Heart left ventricle (tissue), 16 donors: ENCODE measurements at regions not wholly inside any gene's neighbourhood (a gene's known extent, or its start where the extent isn't known, plus 50 kb on each side); places are given as distances from the start of the nearest gene placed in this dataset.

ENCODE experiments used
- ATAC-seq, 4 donors: fragments of 200-7000 bp; cut with Tn5 transposase; one replicate each; pipeline ENCODE4 v1.9.1; 2020 to 2022; ENCODE audit warnings: moderate library complexity in 4 of 4, mild to moderate bottlenecking in 3 of 4, moderate number of reproducible peaks in 1 of 4
- DNase-seq, 5 donors: peaks; one replicate each; pipeline ENCODE4 v3.0.0-alpha.2; 2020
- H3K27ac ChIP-seq, 12 donors: fragments of 200-600 bp; sonication (generic) in 4 of 12; one replicate each; pipeline versions ENCODE4 v1.5.0 to v1.8.0; 2016 to 2022; ENCODE audit warnings: mild to moderate bottlenecking in 2 of 12
- H3K27me3 ChIP-seq, 9 donors: fragments of 200-600 bp; sonication (generic) in 2 of 9; one replicate each; pipeline versions ENCODE4 v1.5.1 to v1.8.0; 2016 to 2022; ENCODE audit warnings: mild to moderate bottlenecking in 3 of 9
- H3K36me3 ChIP-seq, 9 donors: fragments of 200-600 bp; sonication (generic) in 2 of 9; one replicate each; pipeline versions ENCODE4 v1.5.0 to v1.8.0; 2018 to 2022; ENCODE audit warnings: mild to moderate bottlenecking in 2 of 9
- H3K4me1 ChIP-seq, 12 donors: fragments of 200-600 bp; sonication (generic) in 4 of 12; one replicate each; pipeline versions ENCODE4 v1.5.0 to v1.8.0; 2016 to 2022; ENCODE audit warnings: mild to moderate bottlenecking in 3 of 12
- H3K4me3 ChIP-seq, 12 donors: fragments of 200-600 bp; sonication (generic) in 4 of 12; one replicate each; pipeline versions ENCODE4 v1.5.0 to v1.8.0; 2017 to 2022; ENCODE audit warnings: mild to moderate bottlenecking in 9 of 12, moderate library complexity in 4 of 12
- H3K9me3 ChIP-seq, 12 donors: fragments of 200-600 bp; sonication (generic) in 4 of 12; one replicate each; pipeline versions ENCODE4 v1.5.0 to v1.8.0; 2016 to 2022; ENCODE audit warnings: mild to moderate bottlenecking in 1 of 12
- CTCF ChIP-seq, 12 donors: fragments of 200-600 bp; sonication (generic) in 4 of 12; IDR thresholded peaks; one replicate each; pipeline versions ENCODE4 v1.5.0 to v1.8.0; 2018 to 2022; ENCODE audit warnings: antibody characterized with exemption in 12 of 12, mild to moderate bottlenecking in 5 of 12
- POLR2A ChIP-seq, 2 donors: fragments of 450-650 bp; IDR thresholded peaks; one replicate each; pipeline ENCODE4 v1.6.1; 2017; ENCODE audit warnings: antibody characterized with exemption in 2 of 2, mild to moderate bottlenecking in 2 of 2, moderate library complexity in 2 of 2
- WGBS, 4 donors: extraction: QIAGEN DNeasy Blood & Tissue Kit in 2 of 4; methylation state at CpG; one replicate each; pipeline versions ENCODE4 v1.1.5 to v1.1.7; 2013 to 2018; 5-methylcytosine and 5-hydroxymethylcytosine counted together
- intact Hi-C, 10 donors: fragments of 100-400 bp; cut with DNase I; formaldehyde crosslinking; loops; one replicate each; pipeline versions ENCODE4 v1.11.1 to v1.14.2; 2022
- donor health status: ischemic (EF 13 %, LVEDD 7.1; RV severe dilation, severe dysfunction).
- donor health status: healthy with polysubstance abuse.
- donor health status: DM: no; HTN: yes; CAD: no.
- donor health status: DM: no; HTN: no; CAD: no.
- donor health status: ischemic (EF 25% LVEDD 6.9; RV normal size, moderate dysfunction).
- donor health status: ischemic (EF 25% LVEDD 5.7; RV mildly dilated, moderate dysfunction).
- donor health status: healthy.
- donor health status: DM: yes; HTN: yes; CAD: no.
- donor health status: ischemic (EF 35%, LVEDD 5.7; RV mildly dilated, moderate dysfunction).
- donor health status: nonischemic (EF 11% LVEDD 7.7; RV severe dilation, severe dysfunction).
- donor health status: DM: yes; HTN: yes; CAD: no.
- donor health status: PGD.
- donor health status: ischemic (EF 29% LVEDD 5.4; RV normal size, mild dysfunction).
- donor health status: nonischemic (EF 23%, LVEDD 6.1; RV moderate dilation, normal function).

DNA sequence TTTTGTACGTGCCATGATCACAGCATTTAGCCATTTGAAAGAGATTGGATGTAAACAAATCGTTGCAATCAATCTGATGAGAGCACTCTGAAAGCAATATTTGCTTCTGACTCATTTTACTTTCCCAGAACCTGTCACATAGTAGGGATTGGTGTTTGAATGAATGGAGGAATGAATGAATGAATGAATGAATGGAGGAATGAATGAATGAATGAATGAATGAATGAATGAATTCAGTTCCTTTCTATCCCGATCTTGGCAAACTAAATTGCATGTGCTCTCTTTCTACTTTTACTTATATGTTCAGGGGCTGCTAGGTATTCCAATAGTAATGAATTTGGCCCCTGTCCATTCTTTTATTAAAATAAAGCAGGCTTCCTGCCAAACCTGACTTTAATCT is 1091.7 kb upstream of the CELF2 start:
- WGBS, 4 donors, result 73 to 84% (median 82%) methylated on average over 3 of the region's 3 CpGs
- no peak for ATAC-seq
- H3K4me1 ChIP-seq, result peaks cover 0 to 3% (median 0%) of the 10 kb centered on the region in 12 donors
- H3K4me3 ChIP-seq, result no peak overlapping the region
- no peaks in the 10 kb centered on the region for H3K27me3 ChIP-seq
- no peak for DNase-seq
- no peaks in the 10 kb centered on the region for H3K9me3 ChIP-seq
- no peak overlapping the region for H3K27ac ChIP-seq
- H3K36me3 ChIP-seq, result no peaks in the 10 kb centered on the region
- TF ChIP-seq CTCF (IDR thresholded peaks at IDR 0.05) (no peak), POLR2A (IDR thresholded peaks at IDR 0.05) (no peak)
- intact Hi-C loops, result no loop called here

DNA sequence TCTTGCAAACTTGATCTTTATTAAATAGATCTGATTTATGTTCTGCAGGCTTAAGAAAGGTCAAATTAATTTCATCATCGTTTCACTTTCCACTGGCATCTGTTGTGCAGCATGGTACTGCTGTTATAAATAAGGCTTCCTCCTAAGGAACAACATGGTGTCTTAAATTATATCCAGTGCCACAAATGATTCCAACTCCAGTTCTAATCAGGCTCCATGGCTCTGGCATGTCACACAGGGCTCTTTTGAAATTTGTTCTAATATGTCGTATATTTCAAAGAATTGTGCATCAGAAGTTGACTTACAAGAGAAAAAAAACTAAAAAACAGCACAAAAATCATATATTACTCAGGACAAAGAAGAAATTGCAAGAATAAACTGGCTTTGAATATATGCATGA is 1090.8 kb upstream of the CELF2 start:
- no peaks in the 10 kb centered on the region for H3K27me3 ChIP-seq
- H3K36me3 ChIP-seq, result no peaks in the 10 kb centered on the region
- DNase-seq (no peak), ATAC-seq (no peak)
- TF ChIP-seq CTCF (IDR thresholded peaks at IDR 0.05) (no peak), POLR2A (IDR thresholded peaks at IDR 0.05) (no peak)
- H3K4me3 ChIP-seq, result no peak overlapping the region
- 68 to 73% (median 71%) methylated on average over 2 of the region's 2 CpGs for WGBS, 4 donors
- no peaks in the 10 kb centered on the region for H3K9me3 ChIP-seq
- peaks cover 0 to 2% (median 0%) of the 10 kb centered on the region in 12 donors for H3K4me1 ChIP-seq
- intact Hi-C loops, result no loop called here
- no peak overlapping the region for H3K27ac ChIP-seq

DNA sequence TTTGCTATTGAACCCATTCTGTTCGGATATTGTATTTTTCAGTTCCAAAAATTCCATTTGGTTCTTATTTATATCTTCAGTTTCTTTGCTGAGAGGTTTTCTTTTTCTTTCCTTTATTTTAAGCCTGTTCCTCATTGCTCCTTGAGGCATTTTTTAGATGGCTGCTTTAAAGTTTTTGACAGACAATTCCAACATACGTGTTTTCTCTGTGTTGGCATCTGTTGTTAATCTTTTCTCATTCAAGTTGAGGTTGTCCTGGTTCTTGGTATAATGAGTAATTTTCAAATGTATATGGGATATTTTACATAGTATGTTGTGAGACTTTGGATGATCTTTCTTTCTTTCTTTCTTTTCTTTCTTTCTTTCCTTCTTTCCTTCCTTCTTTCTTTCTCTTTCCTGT is 1078.0 kb upstream of the CELF2 start:
- 90 to 96% (median 90%) methylated on average over 2 of the region's 2 CpGs for WGBS, 4 donors
- TF ChIP-seq POLR2A (IDR thresholded peaks at IDR 0.05) (no peak), CTCF (IDR thresholded peaks at IDR 0.05) (no peak)
- ATAC-seq (no peak), DNase-seq (no peak)
- no peak overlapping the region for H3K27ac ChIP-seq
- no peak overlapping the region for H3K4me3 ChIP-seq
- intact Hi-C loops, result no loop called here
- no peaks in the 10 kb centered on the region for H3K9me3 ChIP-seq
- no peaks in the 10 kb centered on the region for H3K4me1 ChIP-seq
- H3K36me3 ChIP-seq, result no peaks in the 10 kb centered on the region
- H3K27me3 ChIP-seq, result no peaks in the 10 kb centered on the region

DNA sequence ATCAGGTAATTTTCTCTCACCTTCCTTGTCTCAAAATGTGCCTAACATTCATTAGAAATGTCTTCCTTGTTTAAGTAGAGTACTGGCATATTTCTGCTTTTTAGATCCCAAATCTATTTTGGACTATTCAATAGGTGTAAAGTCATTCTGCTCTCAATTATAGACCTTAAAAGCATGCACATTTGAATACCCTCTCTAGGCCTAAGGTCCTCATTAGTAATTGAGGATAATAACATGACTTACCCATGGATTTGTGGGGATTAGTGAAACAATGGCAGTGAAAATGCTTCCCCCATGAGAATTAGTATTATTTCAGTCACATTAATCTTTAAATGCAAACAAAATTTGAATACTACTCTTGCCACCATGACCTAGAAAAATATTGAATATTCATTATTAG is 1073.0 kb upstream of the CELF2 start:
- Histone ChIP-seq H3K27ac (no peak overlapping the region), H3K4me1 (no peaks in the 10 kb centered on the region), H3K36me3 (no peaks in the 10 kb centered on the region), H3K27me3 (peaks cover 0 to 6% (median 0%) of the 10 kb centered on the region in 9 donors), H3K4me3 (no peak overlapping the region), H3K9me3 (no peaks in the 10 kb centered on the region)
- TF ChIP-seq POLR2A (IDR thresholded peaks at IDR 0.05) (no peak), CTCF (IDR thresholded peaks at IDR 0.05) (no peak)
- intact Hi-C loops, result no loop called here
- DNase-seq (no peak), ATAC-seq (no peak)
